IMR-90 (cell line): ENCODE measurements at regions not wholly inside any gene's neighbourhood (a gene's known extent, or its start where the extent isn't known, plus 50 kb on each side); places are given as distances from the start of the nearest gene placed in this dataset.

Source experiments
- CEBPB ChIP-seq: IDR thresholded peaks from 2 replicates; pipeline ENCODE4 v1.6.1; 2012; ENCODE audit warnings: low read depth, low read length, improper control_type of control experiment
- MAZ ChIP-seq: IDR thresholded peaks from 2 replicates; pipeline ENCODE4 v1.6.1; 2012; ENCODE audit warnings: low read depth, mild to moderate bottlenecking, low read length, improper control_type of control experiment, moderate library complexity, borderline replicate concordance
- POLR2A ChIP-seq: IDR thresholded peaks from 2 replicates; pipeline ENCODE4 v1.6.1; 2012; ENCODE audit warnings: mild to moderate bottlenecking, low read depth, low read length
- TF ChIP-seq, protein P1 (sequence below): conservative IDR thresholded peaks from 2 replicates; pipeline ENCODE4 v1.5.1; 2012; ENCODE audit warnings: mild to moderate bottlenecking, low read depth, low read length, improper control_type of control experiment

GRCh38 chr6:21381331-21381963 is 212.1 kb upstream of the SOX4 start:
- TF ChIP-seq MAZ (no peak), CEBPB (no peak), POLR2A (no peak)
- TF ChIP-seq, protein P1, sequence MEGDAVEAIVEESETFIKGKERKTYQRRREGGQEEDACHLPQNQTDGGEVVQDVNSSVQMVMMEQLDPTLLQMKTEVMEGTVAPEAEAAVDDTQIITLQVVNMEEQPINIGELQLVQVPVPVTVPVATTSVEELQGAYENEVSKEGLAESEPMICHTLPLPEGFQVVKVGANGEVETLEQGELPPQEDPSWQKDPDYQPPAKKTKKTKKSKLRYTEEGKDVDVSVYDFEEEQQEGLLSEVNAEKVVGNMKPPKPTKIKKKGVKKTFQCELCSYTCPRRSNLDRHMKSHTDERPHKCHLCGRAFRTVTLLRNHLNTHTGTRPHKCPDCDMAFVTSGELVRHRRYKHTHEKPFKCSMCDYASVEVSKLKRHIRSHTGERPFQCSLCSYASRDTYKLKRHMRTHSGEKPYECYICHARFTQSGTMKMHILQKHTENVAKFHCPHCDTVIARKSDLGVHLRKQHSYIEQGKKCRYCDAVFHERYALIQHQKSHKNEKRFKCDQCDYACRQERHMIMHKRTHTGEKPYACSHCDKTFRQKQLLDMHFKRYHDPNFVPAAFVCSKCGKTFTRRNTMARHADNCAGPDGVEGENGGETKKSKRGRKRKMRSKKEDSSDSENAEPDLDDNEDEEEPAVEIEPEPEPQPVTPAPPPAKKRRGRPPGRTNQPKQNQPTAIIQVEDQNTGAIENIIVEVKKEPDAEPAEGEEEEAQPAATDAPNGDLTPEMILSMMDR = no peak
